ENCODE measurements at regions not wholly inside any gene's neighbourhood (a gene's known extent, or its start where the extent isn't known, plus 50 kb on each side); places are given as distances from the start of the nearest gene placed in this dataset.
A peak's percentile ranks its signal among the peaks of the same experiment; 100 is the strongest.
"Not testable (repeated sequence)": the region's sequence is repeated elsewhere in the genome, so short reads cannot be mapped to it uniquely, and the experiment has no call there.

DNA sequence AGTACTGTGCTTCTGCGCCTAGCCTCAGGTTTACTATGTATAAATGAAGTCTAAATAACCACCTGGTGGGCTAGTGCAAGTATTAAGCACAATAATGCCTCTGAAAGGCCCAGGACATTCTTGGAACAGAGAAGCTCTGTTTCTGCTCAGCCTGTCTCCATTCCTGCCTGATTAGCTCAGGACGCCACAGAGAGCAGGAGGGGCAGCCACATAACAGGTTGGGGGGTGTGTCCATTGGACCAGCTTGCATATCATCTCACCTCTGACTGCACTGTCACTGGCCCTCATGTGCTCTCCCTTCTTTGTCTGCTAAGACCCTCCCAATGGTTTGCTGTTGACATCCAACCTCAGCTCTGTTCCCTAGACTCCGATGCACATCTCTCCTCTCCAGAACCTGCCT lies 52.8 kb upstream of the IKZF1 start:
- DNase-seq (ENCODE audit: low spot score) = no peak

DNA sequence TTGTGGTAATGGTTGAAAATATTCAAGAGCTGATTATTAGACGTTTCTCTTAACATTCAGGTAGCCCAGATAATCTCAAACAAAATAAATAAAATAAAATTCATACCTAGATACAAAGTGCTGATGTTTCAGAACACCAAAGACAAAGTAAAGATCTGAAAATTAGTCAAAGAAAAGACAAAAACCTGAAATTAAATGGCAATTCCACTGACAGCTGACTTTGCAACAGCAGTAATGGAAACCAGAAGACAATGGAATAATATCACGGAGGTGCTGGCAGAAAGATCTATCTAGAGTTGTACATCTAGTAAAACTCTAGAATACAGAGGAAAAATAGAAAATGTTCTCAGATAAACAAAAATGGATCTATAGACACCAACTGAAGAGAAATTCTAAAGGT lies 58.0 kb upstream of the IKZF1 start:
- no peak for DNase-seq (ENCODE audit: low spot score)

DNA sequence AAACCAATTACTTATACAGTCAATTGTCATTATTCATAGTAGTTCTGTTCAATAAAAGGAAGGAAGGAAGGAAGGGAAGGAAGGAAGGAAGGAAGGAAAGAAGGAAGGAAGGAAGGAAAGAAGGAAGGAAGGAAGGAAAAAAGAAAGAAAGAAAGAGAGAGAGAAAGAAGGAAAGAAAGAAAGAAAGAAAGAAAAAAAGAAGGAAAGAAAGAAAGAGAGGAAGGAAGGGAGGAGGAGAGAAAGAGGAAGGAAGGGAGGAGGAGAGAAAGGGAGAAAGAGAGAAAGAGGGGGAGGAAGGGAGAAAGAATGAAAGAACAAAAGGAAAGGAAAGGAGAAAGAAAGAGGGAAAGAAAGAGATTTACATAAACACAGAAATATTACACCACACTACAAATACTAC lies 62.4 kb upstream of the IKZF1 start:
- not testable (repeated sequence) for DNase-seq (ENCODE audit: low spot score)

DNA sequence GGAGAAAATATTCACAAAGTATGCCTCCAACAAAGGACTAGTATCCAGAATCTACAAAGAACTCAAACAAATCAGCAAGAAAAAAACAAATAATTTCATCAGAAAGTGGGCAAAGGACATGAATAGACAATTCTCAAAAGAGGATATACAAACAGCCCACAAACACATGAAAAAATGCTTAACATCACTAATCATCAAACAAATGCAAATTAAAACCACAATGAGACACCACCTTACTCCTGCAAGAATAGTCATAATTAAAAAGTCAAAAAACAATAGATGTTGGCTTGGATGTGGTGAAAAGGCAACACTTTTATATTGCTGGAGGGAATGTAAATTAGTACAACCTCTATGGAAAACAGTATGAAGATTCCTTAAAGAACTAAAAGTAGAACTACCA lies 63.8 kb upstream of the IKZF1 start:
- DNase-seq (ENCODE audit: low spot score) = not testable (repeated sequence)

DNA sequence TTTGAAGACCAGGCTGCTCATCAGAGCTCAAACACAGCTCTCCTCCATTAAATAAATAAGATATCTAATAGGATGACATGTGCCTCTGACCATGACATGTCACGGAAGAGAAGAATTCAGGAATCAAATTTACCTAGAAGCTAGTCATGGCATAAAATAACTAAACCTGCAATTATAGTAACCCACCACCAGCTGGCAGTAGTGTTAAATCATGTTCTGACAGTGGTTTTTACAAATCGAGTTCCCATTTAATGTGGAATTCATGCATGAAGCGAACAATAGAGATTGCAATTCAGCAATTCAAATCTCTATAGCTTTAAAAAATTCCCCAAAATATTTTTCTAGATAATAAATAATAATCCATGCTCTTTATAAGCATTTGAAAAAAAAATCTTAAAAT lies 74.6 kb upstream of the IKZF1 start:
- DNase-seq (ENCODE audit: low spot score) = no peak

DNA sequence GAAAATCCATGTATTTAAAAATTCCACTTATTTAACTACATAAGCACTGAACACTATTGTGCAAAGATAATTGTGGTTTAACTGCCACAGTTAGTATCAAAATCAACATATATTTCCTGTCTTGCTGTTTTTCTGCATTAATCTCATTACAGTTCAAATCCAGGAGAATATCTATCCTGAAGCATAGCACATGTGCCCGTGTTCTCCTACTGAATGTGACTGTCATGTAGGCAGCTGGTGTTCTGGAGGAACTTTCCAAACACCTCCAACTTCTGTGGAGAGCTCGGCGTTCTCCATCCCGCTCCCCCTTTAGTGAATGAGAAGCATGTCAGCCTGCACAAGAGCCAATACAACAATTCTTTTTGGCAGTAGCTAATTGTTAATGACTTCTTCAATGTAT lies 76.4 kb upstream of the IKZF1 start:
- no peak for DNase-seq (ENCODE audit: low spot score)

DNA sequence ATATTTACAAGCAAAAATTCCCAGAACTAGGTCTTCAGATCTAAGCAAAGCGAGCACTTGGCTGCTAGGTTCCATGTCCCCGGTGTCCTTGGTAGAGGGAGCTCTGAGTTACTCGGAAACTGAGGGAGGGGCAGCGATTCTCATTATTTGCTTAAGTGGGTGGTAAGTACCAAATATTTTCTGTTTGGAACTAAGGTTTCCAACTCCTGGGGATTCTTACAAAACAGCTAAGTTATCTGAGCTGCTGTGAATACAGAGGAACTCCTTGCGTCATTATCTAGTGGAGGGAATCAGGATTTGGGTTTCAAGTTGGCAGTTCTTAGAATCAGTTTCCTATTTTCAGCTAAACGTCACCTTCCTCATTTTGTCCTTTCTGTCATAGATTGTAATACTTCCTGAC lies 76.8 kb upstream of the IKZF1 start:
- DNase-seq (ENCODE audit: low spot score) = no peak

DNA sequence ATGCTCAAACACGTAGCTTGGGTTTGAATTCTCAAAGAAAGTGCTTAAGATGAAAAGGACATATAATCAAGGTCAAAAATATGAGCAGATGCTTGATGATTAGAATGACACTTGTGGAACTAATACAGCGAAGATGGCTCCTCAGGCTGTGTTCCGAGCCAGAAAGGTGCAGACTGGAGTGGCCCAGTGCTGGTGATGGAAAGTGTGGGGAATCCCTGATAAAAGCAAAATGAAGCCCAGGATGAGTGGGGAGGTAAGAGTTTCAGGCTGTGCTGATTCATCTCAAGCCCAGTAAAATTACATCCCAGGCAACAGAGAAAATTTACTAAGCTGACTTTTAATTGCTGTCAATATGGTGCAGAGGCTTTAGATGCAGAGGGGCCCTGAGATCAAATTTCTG lies 77.8 kb upstream of the IKZF1 start:
- DNase-seq (ENCODE audit: low spot score) = no peak

DNA sequence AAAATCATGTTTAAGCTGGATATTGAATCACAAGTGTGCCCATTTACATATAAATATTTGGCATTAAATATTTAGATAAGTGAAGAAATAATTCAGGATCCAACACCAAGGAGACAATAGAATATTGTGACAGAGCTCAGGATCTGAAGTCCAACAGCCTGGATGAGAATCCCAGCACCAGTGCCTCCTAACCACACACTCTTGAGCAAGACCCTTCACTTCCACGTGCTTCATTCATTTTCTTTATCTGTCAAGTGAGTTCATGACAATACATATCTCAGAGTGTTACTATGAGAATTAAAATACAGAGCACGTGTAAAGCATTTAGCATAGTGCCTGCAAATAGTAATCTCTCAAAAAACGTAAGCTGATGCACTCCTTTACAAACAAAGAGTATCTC lies 78.4 kb upstream of the IKZF1 start:
- no peak for DNase-seq (ENCODE audit: low spot score)

DNA sequence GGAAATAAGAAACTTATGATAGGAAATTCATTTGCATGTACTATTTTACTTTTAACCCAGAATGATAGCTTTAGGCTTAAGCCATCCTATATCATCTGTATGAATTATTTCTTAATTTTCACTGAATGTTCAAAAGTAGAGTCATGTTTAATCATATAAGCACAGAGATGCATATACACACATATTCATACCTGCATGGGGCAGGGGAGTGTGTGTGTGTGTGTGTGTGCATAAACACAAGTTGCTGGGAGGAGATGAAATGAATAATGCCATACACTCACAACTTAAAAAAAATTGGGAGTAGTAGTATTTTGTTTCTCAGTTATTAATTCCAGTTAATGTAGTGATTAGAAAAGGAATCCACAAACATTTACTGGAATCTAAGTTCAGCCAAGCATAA lies 83.1 kb upstream of the IKZF1 start:
- DNase-seq (ENCODE audit: low spot score) = no peak

DNA sequence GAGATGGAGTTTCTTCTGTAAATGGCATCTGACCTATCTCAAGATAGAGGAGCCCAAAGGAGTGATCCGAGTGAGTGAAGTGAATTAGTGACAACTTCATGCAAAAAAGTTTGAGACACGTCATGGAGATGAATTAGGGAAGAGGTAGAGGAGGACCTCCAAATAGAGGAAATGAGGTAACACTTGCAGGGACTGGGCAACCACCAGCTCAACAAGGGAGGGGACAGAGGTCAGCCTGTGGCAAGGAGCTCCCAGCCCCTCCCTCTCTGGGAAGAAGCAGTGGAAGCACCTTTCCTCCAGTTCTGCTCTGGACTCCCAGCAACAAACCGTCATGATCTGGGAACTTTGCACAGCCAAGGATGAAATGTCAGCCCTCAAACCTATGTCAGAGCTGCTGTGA lies 83.5 kb upstream of the IKZF1 start:
- no peak for DNase-seq (ENCODE audit: low spot score)

DNA sequence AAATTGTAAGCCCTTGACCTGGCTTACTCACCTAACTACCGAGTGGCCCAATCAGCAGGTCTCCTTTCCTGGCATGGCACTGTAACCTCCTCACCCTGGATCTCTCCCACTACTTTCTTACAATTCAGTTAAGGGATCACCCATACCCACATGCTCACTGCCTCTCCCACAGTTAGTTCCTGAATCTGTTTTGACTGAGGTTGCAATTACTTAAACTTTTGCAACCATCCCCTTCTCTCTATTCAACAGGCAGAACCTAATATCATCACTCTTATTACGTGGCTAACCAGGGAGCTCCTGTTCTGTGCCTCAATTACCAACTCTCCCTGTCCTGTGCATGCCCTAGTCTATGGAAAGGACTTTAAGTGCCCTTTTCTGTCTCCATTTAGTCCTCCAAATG lies 84.2 kb upstream of the IKZF1 start:
- DNase-seq (ENCODE audit: low spot score) = no peak

DNA sequence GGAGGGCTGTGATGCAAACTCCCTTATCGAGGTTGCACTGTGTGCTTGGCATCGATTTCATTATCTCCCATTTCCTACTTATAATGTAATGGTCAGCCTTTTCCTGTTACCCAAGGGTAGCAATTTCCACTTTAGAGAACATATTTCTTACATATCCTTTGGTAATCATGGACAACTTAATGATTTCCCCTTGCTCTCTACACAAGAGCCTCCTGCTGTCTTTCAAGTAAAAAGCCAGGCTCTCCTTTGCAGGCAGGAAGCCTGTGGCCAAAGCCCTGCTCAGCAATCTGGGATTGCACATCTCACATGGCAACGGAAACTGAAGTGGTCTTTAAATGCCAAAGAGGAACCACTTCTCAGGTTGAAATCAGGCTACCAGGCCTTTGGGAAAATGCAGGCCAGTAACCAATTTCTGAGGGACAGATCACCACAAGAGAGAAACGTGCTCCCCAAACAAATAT lies 86.7 kb upstream of the IKZF1 start:
- no peak for DNase-seq (ENCODE audit: low spot score)

DNA sequence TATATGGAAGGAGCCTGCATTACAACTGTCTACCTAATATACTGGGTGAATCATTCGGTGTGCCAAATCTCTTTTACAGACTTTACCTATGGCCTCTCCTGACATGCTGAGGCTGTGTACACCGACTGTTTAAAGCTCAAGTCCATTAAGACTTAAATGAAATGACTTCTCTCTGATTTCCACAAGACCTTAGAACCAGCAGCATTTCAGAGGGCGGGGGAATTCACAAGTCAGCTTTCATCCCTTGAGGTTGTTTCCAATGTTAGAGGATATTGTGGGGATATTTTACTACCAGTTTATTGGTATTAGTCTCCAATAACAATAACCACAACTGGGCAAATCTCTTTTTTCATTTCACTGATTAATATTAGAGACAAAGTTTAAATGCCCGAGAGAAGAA lies 87.1 kb upstream of the IKZF1 start:
- no peak for DNase-seq (ENCODE audit: low spot score)

DNA sequence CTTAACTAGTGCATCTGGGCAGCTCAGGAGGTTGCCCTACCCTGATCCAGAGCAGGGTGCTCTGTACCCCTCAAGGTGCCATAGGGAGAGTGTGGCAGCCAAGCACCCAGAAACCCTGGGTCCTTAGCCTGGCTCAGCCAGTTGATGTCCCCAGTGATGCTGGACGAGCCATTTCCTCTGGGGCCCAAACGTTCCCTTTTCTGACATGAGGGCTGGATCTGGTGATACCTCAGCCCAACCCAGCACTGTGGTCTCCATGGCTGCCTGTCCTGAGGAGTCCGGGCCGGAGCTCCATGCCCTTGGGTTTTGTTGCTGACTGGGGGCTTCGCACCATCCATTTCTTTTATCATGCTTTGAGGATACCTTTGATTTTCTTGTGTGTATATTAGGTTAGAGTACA lies 87.9 kb upstream of the IKZF1 start:
- no peak for DNase-seq (ENCODE audit: low spot score)

DNA sequence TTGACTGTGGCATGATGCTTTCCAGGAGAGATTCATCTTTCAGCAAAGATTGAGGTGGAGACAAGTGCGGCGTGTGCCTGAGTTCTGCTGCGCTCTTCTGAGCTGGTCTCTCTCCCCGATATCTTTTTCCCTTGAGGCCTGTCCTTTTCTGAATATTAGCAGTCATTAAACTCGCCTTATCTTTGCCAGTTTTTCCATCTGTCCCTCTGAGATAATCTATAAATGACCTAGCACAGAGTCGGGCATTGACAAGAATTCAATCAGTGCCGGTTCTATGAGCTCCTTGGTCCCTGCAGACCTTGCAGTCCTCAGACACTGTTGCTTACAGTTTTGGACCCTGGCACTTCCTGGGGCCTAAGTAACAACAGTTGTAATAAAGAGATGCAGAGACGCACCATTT lies 89.7 kb upstream of the IKZF1 start:
- DNase-seq (ENCODE audit: low spot score) = no peak

DNA sequence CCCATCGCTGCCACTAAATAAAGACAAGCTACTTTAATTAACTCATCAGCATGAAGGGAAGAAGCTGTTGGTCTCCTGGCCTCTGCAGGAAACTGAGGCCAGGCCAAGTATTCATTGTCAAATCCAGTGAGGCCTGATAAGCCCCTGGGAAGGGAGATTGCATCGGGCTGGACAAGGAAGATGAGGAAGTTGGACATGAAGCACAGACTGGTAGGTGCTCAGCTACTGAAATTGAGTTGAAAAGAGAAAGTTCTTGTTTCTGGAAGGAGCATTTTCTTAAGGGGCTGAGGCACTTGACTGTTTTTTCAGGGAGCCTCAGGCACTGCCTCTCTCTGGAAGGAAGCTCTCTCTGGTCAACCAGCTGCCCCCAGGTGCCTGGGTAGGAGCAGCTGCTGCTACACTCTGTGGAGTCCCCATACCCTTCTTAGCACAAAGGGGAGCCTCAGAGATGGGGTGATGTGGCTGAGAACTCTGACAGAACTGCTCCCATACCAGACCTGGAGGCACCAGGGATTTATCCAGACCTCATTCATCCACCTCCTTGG lies 90.3 kb upstream of the IKZF1 start:
- DNase-seq (ENCODE audit: low spot score) = no peak

DNA sequence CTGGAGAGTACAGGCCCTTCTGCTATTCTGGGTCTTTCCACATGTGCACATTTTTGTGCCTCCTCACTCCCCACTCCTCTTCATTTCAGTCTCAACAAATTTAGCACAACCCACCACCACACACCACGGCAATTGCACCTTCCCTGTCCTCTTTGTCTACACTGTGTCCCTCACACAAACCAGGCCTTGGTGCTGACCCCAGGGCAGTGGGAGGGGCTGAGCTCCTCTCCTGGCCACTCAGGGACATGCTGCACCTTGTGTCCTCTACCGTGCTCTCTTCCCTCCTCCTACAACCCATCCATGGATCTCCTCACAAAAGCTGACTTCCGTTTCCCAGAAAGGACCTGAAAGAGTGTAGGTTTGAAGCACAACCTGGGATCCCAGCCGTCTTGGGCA lies 90.9 kb upstream of the IKZF1 start:
- DNase-seq (ENCODE audit: low spot score) = no peak

DNA sequence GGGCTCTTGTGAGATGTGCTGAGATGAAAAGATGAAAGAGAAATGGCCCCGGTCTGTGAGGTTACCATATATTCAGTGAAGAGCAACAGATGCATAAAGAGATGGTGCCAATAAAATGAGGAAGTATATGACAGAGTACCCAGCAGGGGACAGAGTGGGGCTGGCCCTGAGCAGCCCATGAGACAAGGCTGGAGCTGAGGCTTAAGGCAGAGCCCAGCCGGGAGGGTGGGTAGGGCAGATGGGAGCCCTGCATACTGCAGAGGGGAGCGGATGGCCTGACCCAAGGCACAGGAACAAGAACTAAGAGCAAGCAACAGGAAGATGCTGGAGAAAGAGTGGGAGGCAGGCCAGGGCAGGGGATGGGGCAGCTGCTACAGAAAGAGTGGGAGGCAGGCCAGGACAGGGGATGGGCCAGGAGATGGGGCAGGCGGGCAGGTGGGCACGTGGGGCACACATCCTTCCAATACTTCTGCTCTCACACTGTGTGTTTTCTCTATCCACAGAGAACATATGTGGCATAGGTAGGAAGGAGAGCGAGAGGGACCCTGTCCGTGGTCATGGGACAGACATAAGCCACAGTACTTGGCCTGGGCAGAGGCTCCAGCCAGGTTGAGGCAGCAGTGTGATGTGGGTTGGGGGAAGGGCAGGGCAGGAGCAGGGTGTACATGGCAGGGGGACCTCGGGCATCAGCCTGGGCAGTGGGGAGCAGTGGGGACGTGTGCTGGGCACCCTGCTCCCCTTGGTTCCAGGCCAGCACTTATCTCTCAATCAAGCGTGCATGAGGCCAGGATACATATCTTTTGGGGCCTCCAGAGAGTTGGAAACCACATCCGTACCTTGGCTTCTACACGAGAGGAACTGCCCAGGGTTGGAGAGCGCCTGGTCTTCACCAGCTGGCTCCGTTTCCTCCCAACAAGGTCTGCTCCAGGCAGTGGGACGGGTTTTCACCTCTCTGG lies 91.6 kb upstream of the IKZF1 start:
- DNase-seq (ENCODE audit: low spot score) = peak; percentile 51

DNA sequence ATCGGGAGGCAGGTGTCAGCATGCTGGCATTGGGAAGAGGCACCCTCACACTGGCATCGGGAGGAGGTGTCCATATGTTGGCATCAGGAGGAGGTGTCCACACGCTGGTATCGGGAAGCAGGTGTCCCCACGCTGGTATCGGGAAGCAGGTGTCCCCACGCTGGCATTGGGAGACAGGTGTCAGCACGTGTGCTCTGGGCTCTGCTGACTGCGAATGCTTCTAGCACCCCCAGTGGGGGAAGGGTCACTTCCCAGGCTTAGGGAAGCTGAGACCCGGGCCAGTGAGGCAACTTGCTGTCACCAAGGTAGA lies 92.5 kb upstream of the IKZF1 start:
- no peak for DNase-seq (ENCODE audit: low spot score)

DNA sequence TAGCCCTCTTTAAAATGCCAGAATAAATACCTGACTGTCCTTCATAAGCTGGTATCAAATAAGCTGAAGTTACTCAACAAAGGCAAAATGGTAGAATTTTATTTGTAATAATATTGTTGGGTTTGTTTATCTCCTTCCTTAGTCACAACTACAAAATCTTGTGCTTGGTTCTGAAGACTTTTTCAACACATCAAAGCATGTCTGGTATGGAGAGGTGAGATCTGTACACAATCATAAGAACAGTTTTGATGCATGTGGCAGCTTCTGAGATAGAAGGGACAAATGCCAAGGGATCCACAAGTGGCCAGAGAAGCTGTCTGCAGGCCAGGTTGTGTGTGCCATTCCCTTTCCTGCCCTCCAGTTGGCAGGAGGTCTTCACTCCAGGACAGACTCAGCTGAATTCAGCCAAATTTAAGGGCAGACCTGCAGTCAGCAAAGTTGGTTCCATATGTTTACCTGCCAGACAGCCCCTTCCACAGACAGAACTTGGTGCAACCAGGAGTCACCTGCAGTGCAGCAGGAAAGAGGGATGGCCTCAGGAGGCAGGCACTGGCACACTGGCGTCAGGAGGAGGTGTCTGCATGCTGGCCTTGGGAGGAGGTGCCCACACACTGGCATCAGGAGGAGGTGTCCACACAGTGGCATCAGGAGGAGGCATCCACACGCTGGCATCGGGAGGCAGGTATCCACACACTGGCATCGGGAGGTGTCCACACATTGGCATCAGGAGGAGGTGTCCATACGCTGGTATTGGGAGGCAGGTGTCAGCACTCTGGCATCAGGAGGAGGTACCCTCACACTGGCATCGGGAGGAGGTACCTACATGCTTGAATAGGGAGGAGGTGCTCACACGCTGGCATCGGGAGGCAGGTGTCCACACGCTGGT lies 93.1 kb upstream of the IKZF1 start:
- no peak for DNase-seq (ENCODE audit: low spot score)

DNA sequence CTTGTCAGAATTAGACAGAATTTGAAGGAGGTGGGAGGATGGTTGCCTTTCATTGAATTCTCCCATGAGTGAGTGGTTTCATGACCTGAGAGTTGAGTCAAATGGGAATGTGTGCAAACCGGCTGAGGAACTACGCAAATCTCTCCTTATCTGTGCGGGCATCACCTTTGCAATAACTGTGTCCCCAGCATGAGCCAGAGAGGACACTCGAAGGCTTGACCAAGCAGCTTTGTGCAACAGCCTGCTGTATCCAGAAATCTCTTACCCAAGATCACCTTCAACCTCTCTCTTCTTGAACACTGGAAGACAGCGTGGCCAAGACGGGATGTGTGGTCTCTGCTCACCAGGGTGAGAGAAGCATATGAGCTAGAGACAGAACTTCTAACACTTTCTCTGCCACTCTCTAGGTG lies 93.8 kb upstream of the IKZF1 start:
- DNase-seq (ENCODE audit: low spot score) = no peak
